ENCODE measurements at regions not wholly inside any gene's neighbourhood (a gene's known extent, or its start where the extent isn't known, plus 50 kb on each side); places are given as distances from the start of the nearest gene placed in this dataset.
"Not testable (repeated sequence)": the region's sequence is repeated elsewhere in the genome, so short reads cannot be mapped to it uniquely, and the experiment has no call there.

DNA sequence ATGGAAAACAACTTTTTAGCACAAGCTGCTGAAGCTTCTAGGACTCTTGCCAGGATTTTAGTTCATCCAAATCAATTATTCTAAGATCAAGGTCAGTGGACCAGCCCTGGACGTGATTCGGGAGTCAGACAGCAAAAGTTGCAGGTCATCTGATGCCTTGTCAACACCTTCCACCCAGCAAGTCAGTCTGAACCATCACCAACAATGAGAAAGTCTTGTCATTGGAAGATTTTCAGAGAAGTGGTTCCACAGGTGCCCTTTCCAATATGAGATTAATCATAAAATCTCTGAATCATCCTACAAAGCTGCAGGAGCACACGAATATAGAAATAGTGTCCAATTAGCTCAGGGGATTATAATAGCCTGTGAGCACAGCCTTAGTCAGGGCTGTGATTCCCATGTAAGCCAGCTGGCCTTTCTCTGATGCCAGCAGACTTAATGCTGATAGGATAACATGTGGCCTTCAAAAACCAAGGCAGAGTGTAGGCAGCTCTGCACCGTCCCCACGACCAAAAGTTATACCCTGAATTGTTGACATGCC lies 445.0 kb upstream of the TRPC7 start:
- DNase-seq: no peak

DNA sequence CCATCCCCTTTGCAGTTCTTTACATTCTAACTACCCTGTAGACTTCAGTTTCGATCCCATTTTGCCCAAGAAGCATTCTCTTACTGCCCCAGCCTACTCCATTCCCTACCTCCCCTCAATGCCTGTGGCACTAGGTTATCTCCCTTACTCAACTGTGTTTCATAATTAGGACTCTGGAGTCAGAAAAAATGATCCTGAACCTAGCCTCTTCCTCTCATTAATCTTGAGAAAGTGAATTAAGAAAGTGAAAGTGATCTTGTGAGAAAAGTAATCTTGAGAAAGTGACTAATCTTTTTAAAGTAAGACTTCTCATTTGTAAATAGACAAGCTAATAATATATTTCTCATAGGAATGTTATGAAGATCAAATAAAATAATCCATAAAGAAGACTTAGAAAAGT lies 444.0 kb upstream of the TRPC7 start:
- DNase-seq: no peak

DNA sequence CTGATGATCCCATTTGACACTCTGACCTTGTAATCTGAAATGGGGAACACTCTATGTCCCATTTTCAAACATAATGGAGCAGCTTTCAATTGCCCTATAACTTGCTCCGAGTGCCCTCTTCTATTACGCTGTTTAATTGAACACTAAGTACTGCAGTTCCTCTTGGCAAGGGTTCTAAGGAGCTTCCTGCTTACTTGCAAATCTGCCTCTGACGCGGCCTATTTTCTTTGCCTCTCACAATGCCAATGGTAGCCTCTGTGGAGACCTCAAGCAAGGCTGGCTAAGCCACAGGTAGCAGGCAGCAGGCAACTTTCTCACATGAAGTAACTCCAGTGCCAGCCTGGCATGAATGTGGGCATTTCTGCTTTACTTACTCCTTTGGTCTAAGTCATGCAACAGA lies 443.4 kb upstream of the TRPC7 start:
- DNase-seq: no peak

DNA sequence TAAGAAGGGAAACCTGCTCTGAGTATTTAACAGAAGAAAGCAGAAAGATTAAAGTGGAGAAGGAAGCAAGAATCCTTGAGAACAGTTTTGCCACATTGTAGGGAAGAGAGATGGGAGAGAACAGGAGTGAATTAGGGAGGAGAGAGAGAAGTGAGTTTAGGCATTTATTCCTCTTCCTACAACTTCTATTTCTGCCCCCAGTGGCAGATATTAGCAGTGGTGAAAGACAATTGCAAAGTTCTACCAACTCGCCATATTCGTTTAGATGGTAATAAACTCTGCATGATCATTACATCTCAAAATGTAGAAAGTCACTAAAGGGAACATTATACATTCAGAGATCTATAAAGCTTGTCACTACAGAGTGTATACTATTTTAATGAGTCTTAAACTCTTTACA lies 440.1 kb upstream of the TRPC7 start:
- DNase-seq: no peak

DNA sequence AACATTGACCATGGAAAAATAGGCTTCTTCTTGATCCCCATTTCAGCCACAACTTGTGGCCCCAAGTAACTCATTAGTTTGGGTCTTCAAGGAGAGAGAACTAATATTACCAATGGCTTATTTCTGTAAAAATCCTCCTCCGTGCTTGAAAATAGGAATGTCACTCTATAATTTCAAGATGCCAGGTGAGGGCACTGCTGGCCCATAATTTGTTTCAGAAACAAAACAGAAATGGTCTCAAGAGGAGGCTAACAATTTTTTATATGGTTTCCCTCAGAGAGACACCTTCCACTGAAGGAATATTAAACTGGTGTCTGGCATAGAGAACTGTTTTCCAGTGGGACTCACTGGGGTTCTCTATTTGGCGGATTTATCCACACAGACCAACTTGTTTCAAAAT lies 437.0 kb upstream of the TRPC7 start:
- DNase-seq: no peak

DNA sequence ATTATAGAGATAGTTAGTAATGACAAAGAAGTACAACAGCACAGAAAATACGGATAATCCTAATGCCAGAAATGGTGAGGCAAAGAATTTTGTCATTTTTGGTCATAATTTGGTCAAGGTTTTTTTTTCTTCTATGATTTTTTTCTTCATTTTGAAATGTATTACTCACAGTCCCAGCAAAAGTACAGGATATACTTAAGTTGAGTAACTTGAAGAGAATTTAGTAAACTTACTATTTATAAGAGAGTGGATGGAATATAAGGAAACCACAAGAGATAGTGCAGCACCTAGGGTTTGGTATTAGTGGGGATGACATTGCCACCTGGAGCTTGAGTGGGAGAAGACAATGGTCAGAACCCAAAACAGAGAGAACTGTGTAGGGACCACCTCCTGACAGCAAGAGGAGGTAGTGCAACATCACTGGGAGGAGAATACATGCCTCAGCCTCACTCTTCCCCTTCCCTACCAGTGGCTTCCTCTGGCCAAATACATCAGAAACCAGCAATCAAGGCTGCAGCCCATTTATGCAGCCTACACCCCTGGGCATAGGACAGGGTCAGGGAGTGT lies 434.5 kb upstream of the TRPC7 start:
- no peak for DNase-seq

DNA sequence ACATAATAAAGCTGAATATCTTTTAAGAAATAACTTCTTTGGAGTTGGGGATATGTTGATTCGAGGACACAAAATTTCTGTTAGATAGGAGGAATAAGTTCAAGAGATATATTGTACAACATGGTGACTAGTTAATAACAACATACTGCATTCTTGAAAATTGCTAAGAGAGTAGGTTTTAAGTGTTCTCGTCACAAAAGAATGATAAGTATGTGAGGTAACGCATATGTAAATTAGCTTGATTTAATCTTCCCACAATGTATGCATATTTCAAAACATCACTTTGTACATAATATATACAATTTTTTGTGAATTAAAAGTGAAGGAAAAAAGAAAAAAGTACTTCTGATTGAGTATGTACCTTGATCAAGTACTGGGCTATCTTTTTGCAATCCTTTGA lies 428.0 kb upstream of the TRPC7 start:
- no peak for DNase-seq

DNA sequence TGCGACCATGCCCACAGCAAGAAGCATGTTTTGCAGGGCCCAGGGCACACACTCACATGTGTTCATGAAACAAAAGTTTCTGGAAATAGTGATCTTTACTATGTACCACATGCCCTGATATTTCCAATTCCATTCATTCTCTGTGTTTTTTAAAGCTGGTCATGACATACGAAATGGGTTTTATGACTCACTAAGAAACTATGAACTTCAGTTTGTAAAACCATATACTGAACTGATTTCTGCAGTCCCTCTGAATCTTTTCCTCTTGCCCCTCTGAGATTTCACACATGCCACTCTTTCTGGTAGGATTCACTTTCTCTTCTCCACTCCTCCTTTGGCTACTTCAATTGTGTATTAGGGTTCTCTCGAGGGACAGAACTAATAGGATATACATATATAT lies 416.1 kb upstream of the TRPC7 start:
- DNase-seq: no peak

DNA sequence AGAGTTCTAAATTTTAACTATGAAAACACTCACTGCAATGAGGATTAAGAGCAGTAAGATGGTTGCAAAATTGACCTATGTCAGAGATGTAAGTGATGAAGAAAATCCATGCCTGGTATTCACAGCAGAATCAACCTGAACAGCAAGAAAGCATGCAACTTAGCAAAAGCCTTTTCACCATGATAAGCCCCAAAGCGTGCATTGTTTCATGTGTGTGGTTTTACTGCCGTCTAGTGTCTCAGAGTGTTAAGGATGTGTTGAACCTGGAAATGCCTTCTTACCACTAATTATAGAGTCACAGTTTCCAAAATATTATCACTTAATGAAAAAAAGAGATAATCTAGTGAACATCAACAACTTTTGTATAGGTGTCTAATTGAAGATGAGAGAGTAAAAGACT lies 415.2 kb upstream of the TRPC7 start:
- DNase-seq: no peak

DNA sequence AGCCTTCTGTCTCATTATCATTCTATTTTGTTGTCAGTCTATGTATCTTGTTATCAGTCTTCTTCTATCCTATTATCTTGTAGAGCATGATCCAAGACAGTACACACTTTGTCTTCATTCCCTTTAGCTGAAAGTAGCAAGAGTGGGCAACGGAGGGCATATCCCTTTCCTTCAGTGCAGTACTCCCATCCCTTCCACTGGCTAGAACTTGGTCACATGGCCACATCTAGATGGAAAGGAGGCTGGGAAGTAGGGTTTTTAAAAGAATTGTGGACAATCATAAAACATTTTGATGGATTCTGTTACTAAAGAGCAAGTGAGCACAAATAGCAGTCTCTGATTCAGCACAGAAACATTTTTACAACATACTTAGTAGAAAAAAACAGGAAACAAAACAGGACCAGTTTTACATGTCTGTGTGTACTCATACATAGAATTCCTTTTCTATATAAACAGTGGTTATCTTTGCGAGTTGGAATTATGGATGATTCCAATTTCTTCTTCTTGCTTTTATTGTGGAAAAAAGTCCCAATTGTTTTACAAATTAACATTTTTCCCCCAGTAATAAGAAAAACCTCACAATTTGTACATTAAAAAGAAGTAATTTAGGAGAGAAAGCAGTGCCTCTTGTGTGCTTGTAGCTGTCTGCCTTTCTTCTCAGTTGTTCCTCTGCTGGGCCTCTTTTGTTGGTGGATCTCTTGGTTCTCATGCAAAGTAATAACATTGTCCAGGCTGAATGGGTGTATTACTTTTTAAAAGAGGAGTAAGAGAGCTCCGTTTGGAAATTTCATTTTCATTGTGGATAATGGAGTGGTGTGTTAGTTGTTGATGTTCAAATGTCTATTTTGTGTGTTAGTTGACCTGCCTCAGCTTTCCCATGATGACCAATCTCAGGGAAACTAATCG lies 410.9 kb upstream of the TRPC7 start:
- DNase-seq: no peak

DNA sequence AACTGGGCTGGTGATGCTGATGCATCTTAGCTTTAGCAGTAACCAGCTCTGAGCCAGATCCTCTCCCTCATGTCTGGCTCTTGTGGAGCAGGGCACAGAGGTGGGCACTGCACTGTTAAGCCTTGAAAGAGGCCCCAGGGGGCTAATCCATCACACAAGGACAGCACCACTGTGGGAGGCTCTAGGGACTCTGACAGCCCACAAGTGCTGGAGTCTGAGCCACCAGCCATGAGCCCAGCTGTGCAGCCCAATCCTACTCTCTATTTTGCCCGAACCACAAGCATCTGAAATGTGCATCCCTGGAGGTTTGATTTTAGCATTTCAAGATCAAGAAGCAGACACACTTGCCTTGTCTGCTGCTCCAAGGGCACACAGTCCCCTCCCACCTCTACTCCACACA lies 407.1 kb upstream of the TRPC7 start:
- no peak for DNase-seq

DNA sequence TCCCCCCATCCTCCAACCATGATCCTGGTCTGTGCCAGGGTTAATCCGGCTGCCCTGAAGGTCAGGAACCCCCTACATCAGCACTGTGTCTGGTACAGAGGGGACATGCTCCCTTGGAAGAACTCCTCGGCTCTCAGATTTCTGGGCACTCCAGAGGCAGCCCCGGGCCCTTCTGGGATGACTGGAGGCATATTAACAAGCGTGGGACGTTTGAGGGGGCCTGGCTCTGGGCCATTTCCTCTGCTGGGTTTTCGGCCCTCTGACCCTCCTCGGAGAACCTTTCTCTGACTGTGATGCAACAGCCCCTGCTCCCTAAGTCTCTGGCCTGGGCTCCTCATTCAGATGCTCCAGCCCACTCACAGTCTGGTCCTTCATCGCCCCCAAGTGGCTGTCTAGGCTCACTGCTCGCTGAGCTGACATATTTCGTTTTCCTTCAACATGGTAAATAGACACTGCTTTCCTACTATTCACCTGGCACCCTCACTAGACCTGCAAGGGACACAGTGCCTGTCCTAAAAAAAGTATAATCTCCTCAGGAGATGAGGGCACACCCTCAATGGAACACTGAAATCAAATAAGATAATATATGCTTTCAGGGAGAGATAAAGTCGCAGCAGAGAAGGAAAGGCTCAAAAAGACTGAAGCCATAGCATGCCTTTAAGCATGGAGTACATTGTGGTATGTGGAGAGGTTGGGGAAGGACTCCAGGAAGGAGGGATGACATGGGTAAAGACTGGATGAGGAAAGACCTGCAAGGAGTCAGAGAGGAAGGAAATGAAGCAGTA lies 404.7 kb upstream of the TRPC7 start:
- DNase-seq: peak; percentile 75

DNA sequence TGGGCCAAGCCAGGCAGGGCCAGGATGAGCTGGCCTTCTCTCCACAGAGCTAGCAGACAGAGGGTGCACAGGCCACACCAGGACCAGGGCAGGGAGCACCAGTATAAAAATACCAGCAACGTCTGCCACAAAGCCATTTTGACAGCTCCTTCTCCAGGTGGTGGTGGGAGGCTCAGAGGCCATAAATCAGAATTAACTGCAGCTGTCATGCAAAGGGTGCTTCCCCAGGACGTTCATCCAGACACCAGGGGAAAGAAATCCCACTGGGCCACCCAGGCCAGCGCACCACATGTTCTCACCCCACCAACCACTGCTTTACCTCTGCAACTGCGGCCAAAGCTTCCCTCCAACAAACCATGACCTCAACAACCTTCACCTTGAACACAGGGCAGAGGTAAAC lies 403.7 kb upstream of the TRPC7 start:
- no peak for DNase-seq

DNA sequence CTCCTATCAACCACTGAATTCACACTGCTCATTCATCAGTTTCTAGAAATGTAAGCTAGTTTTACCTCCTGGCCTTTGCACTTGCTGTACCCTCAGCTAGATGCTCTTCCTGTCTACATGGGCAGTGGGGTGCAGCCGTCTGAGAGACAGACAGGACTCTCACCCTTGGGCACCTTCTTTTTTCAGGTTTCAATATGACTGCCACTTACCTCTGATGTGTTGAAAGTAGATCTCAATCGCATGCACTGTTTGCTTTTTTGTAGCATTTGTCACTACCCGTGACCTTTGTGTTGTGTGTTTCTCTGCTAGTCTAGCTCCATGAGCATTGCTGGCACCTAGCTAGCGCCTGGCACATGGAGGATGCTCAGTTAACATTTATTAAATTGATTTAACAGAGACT lies 403.1 kb upstream of the TRPC7 start:
- no peak for DNase-seq

DNA sequence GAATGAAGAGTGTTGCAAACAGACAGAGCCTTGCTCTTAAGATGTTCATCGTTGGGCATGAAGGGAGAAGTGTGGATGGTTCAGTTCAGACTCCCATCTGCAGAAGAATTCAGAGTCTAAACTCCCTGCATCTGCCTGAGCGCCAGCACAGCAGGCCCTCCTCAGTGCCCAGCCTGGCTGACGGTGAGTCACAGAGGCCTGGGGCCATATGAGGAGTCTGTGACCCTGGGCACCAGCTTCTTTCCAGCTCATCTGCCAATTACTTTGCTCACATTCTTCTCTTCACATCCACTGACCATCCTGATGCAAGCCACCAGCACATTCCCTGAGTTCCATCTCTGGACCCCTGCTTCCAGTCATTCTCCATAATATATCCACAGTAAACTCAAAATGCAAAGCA lies 401.1 kb upstream of the TRPC7 start:
- DNase-seq: no peak

DNA sequence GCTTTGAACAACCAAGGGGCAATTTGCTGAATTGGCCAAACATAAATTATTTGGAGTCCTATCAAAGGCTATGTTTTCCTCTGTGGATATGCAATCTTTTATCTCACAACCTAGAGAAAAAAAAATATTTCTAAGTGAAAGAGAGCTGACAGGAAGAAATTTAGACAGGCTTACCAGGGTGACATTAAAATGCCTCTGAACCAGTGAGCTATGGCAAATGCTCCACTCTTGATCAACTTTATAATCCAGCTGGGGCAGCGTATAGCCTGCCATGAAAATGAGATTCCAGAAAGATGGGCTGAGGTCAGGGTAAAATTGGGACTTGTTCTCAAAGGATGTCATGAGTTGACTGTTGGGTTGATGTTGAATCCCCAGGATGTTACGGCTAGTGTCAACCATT lies 399.3 kb upstream of the TRPC7 start:
- DNase-seq: no peak

DNA sequence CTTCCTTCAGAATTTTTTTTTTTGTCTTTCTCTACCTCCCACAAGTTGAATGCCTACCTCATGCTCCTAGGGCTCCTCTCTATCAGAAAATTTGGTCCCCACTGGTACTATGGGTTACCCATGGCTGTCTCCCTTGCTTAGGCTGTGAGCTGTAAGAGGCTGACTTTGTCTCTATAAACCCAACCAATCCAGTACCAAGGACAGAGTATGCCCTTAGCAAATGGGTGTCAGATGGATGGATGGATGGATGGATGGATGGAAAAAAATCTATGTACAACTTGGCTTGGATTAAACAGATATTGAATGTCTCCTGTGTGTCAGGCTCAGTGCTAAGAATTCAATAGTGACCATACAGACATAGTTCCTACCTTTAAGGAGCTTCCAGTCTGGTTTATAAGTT lies 398.2 kb upstream of the TRPC7 start:
- DNase-seq: no peak

DNA sequence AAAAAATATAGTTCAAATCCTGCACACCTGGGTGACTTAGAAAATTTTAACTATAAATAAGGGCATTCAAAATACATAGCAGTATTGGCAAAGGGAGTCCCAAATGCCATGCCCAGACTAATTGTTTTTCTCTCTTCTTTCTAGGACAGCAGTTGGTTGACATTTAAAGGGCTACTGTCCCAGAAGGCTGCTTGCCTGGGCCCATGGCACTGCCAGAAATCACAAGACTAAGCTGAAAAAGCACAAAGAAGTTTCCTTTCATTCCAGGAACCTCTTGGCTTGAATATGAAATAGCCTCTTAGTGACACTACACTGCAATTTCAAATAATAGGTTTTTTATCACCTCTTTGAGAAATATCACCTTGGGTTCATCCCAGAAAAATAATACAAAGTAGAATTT lies 388.9 kb upstream of the TRPC7 start:
- no peak for DNase-seq

DNA sequence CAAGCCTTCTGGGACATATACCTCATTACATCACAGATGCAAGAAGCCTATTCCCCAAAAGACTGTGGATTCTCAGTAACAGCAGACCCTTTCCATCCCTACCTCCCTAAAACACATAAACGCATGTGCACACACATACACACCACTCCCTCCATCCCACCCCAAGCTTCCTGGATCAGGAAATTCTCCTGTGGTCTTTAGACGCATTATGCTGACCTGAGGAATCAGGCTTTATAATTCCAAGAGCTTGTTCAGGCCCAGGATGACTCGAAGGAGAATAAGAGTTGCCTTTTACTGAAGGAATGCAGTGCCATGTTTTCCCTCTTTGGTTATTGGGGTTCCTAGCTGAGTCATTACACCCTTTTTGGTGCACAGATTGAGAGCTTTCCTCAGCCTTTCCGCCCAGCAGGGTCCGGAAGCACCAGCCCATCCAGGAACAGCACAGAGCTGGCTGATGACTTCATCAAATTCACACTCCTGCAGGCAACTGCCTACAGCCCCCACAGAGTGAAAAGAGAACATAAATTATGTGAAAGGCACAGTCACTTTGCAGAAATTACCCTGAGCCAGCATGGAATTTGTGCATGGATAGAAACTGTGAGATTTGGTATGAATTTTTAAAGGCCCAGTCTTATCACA lies 385.0 kb upstream of the TRPC7 start:
- DNase-seq: no peak

DNA sequence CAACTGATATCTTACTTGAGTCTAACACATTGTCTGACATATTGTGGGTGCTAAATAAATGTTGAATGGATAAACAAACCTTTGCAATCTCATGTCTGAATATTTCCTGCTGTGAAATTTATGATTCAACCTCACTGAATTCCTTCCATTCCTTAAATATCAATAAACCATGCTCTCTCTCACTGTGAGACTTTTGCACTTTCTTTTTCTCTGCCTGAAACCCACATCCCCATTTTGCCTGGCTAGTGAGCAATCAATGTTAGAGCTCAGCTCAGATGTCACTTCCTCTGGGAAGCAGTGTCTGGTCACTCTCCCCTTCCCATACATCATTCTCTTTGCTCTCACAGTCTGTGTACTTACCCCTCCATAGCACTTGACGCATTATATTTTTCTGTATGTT lies 383.7 kb upstream of the TRPC7 start:
- DNase-seq: no peak

DNA sequence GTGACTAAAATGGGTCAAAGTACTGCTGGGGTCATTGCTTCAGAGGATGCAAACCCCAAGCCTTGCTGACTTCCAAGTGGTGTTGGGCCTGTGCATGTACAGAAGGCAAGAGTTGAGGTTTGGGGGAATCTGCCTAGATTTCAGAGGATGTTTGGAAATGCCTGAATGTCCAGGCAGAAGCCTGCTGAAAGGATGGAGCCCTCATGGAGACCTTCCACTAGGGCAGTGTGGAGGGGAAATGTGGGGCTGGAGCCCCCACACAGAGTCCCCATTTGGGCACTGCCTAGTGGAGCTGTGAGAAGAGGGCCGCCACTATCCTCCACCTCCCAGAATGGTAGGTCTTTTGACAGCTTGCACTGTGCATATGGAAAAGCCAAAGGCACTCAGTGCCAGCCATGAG lies 377.7 kb upstream of the TRPC7 start:
- no peak for DNase-seq

DNA sequence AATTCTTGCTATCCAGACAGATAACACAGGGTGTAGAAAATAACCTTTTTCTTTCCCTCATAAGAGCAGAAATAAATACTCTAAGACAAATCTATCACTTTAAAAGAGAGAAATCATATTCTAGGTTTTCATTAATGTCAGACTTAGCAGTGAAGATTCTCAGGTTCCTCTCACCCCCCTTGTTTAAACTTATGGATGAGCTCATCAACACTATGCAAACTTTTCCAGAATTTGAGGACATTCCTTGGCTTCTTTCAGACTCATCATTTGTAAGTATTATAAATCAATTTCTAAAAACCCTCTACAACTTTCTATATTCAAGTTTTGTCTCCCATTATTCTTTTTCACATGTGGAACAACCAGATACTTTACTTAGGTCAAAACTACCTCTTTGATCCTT lies 374.9 kb upstream of the TRPC7 start:
- no peak for DNase-seq

DNA sequence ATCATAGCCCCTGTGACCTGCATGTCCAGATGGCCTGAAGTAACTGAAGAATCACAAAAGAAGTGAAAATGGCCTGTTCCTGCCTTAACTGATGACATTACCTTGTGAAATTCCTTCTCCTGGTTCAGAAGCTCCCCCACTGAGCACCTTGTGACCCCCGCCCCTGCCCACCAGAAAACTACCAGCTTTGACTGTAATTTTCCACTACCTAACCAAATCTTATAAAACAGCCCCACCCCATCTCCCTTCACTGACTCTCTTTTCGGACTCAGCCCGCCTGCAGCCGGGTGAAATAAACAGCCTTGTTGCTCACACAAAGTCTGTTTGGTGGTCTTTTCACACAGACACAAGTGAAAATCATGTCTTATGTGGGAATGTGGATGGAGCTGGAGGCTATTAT lies 373.9 kb upstream of the TRPC7 start:
- not testable (repeated sequence) for DNase-seq
